Type B pancreatic cell (in vitro differentiated cells): ENCODE measurements at regions not wholly inside any gene's neighbourhood (a gene's known extent, or its start where the extent isn't known, plus 50 kb on each side); places are given as distances from the start of the nearest gene placed in this dataset.

Experiments used
- DNase-seq: peaks from one replicate; pipeline ENCODE4 v3.0.0; 2021; ENCODE audit warnings: mixed read lengths; ENCODE audit not compliant: unreplicated experiment; ENCODE audit errors: extremely low spot score
- H3K27ac Mint-ChIP-seq: 2 replicates; pipeline ENCODE4 v1.8.0; 2021; ENCODE audit warnings: mild to moderate bottlenecking, mixed read lengths
- H3K27me3 Mint-ChIP-seq: 2 replicates; pipeline ENCODE4 v1.8.0; 2021; ENCODE audit warnings: mixed read lengths
- H3K36me3 Mint-ChIP-seq: 2 replicates; pipeline ENCODE4 v1.8.0; 2021; ENCODE audit warnings: mixed read lengths
- H3K4me1 Mint-ChIP-seq: one replicate; pipeline ENCODE4 v1.8.0; 2021; ENCODE audit warnings: mixed read lengths; ENCODE audit not compliant: unreplicated experiment
- H3K4me3 Mint-ChIP-seq: 2 replicates; pipeline ENCODE4 v1.8.0; 2021; ENCODE audit warnings: mild to moderate bottlenecking, mixed read lengths
- H3K9me3 Mint-ChIP-seq: 2 replicates; pipeline ENCODE4 v1.8.0; 2021; ENCODE audit warnings: mixed read lengths
- CTCF ChIP-seq: fragments of 200-600 bp; sonication (generic); conservative IDR thresholded peaks from 2 replicates; pipeline ENCODE4 v1.5.0; 2021; ENCODE audit warnings: antibody characterized with exemption, mild to moderate bottlenecking

DNA sequence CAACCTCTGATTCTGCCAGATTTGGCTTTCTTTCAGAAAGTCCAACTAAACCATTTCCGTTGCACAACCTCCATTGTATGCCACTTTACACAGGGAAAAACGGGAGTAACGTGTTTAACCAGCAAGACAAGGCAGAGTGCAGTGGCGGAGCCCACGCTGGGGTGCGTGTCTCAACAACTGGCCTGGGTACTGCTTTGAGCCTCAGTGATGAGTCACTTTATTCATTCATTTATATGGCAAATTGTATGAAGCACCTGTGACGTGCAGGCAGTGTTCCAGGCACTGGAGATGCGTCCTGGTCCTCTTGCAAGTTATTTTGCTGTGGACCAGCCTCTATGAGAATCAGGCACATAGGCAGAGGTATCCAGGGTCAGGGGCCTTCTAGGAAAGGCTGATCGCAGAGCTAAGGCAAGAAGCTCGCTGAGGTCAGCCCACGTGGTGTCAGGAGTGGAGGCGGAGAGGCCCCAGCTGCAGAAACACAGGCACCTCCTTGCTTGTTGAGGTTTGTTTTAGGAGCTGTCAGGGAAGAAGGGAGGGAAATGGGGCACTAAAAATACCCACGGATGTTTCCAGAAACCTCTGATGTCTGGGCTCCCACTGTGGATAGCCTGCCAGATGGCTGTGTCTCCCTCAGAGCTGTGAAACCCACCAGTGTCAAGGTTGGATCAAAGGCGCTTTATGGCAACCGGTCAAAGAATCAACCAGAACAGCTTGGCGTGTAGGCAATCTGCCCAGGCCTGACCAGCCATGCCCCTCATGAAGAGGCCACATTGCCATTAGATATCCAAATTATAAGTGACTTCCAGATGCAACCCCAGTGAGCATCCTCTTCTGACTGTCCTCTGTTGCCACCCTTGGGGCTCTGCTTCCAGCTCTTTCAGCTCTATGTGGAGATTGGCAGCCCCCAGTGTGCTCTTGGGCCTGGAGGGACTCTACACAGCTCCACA lies 157.2 kb downstream of the CD83 start:
- peak overlapping the region; percentile 52 for H3K27ac Mint-ChIP-seq
- TF ChIP-seq CTCF: no peak
- peaks cover 6% of the 10 kb centered on the region for H3K27me3 Mint-ChIP-seq
- no peaks in the 10 kb centered on the region for H3K36me3 Mint-ChIP-seq
- no peak for DNase-seq
- H3K9me3 Mint-ChIP-seq: peaks cover 4% of the 10 kb centered on the region
- peaks cover 11% of the 10 kb centered on the region for H3K4me1 Mint-ChIP-seq
- H3K4me3 Mint-ChIP-seq: no peak overlapping the region

GRCh38 chr6:14275493-14275851 lies 157.9 kb downstream of the CD83 start:
- DNase-seq: no peak
- TF ChIP-seq CTCF: no peak
- peaks cover 4% of the 10 kb centered on the region for H3K36me3 Mint-ChIP-seq
- H3K9me3 Mint-ChIP-seq: peaks cover 4% of the 10 kb centered on the region
- H3K4me1 Mint-ChIP-seq: peaks cover 11% of the 10 kb centered on the region
- peaks cover 6% of the 10 kb centered on the region for H3K27me3 Mint-ChIP-seq
- no peak overlapping the region for H3K4me3 Mint-ChIP-seq
- no peak overlapping the region for H3K27ac Mint-ChIP-seq

GRCh38 chr6:14276071-14276470 lies 158.5 kb downstream of the CD83 start:
- no peak overlapping the region for H3K27ac Mint-ChIP-seq
- peaks cover 4% of the 10 kb centered on the region for H3K9me3 Mint-ChIP-seq
- TF ChIP-seq CTCF: no peak
- H3K4me3 Mint-ChIP-seq: no peak overlapping the region
- peaks cover 6% of the 10 kb centered on the region for H3K27me3 Mint-ChIP-seq
- no peak for DNase-seq
- H3K36me3 Mint-ChIP-seq: peaks cover 4% of the 10 kb centered on the region
- H3K4me1 Mint-ChIP-seq: peaks cover 11% of the 10 kb centered on the region

GRCh38 chr6:14276667-14277404 lies 159.3 kb downstream of the CD83 start:
- no peak for DNase-seq
- H3K27ac Mint-ChIP-seq: no peak overlapping the region
- TF ChIP-seq CTCF: no peak
- peaks cover 8% of the 10 kb centered on the region for H3K27me3 Mint-ChIP-seq
- peaks cover 18% of the 10 kb centered on the region for H3K4me1 Mint-ChIP-seq
- peaks cover 4% of the 10 kb centered on the region for H3K36me3 Mint-ChIP-seq
- H3K9me3 Mint-ChIP-seq: peaks cover 4% of the 10 kb centered on the region
- H3K4me3 Mint-ChIP-seq: no peak overlapping the region

GRCh38 chr6:14277405-14277930 lies 159.9 kb downstream of the CD83 start:
- Mint-ChIP-seq H3K4me1 (peaks cover 24% of the 10 kb centered on the region), H3K27ac (no peak overlapping the region)

More at GRCh38 chr6:14277405-14277930, 159.9 kb downstream of the CD83 start:
- H3K36me3 Mint-ChIP-seq: peaks cover 4% of the 10 kb centered on the region
- TF ChIP-seq CTCF: no peak
- no peak for DNase-seq
- no peak overlapping the region for H3K4me3 Mint-ChIP-seq
- peaks cover 12% of the 10 kb centered on the region for H3K27me3 Mint-ChIP-seq
- H3K9me3 Mint-ChIP-seq: peaks cover 4% of the 10 kb centered on the region
